Ovary (tissue), 3 donors: ENCODE measurements at regions not wholly inside any gene's neighbourhood (a gene's known extent, or its start where the extent isn't known, plus 50 kb on each side); places are given as distances from the start of the nearest gene placed in this dataset.

ENCODE experiments used
- POLR2A ChIP-seq: fragments of 450-650 bp; IDR thresholded peaks from one replicate; pipeline ENCODE4 v1.6.1; 2017; ENCODE audit warnings: antibody characterized with exemption, mild to moderate bottlenecking, moderate library complexity
- TF ChIP-seq, protein P1 (sequence below), 3 donors: fragments of 450-650 bp in 2 of 3; fragments of 200-600 bp in 1 of 3; IDR thresholded peaks; one replicate each; pipeline versions ENCODE4 v1.5.1 to v1.8.0; 2016 to 2022; ENCODE audit warnings: antibody characterized with exemption in 3 of 3, mild to moderate bottlenecking in 1 of 3
- donor health status: DM: no; HTN: no; CAD: no.

DNA sequence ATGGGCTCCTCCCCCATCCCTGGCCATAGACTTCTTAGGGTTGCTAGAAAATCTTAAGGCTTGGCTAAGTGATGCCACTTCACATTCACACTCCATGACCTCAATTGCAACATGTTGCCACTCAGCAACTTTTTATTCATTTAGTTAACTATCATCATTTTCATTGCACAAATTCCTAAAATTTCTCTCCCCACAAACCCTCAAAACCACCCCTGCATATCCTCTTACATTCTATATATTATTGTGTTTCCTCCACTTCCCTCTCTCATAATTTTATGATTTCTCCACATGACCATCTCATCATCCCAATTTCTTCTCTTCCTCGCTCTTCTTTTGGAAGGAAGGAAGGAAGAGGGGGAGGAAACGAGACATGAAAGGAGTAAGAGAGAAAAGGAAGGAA lies 436.0 kb downstream of the HACE1 start:
- TF ChIP-seq, protein P1, sequence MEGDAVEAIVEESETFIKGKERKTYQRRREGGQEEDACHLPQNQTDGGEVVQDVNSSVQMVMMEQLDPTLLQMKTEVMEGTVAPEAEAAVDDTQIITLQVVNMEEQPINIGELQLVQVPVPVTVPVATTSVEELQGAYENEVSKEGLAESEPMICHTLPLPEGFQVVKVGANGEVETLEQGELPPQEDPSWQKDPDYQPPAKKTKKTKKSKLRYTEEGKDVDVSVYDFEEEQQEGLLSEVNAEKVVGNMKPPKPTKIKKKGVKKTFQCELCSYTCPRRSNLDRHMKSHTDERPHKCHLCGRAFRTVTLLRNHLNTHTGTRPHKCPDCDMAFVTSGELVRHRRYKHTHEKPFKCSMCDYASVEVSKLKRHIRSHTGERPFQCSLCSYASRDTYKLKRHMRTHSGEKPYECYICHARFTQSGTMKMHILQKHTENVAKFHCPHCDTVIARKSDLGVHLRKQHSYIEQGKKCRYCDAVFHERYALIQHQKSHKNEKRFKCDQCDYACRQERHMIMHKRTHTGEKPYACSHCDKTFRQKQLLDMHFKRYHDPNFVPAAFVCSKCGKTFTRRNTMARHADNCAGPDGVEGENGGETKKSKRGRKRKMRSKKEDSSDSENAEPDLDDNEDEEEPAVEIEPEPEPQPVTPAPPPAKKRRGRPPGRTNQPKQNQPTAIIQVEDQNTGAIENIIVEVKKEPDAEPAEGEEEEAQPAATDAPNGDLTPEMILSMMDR (IDR thresholded peaks at IDR 0.05), result no peak
- no peak for TF ChIP-seq POLR2A
